ENCODE measurements at regions not wholly inside any gene's neighbourhood (a gene's known extent, or its start where the extent isn't known, plus 50 kb on each side); places are given as distances from the start of the nearest gene placed in this dataset.
A peak's percentile ranks its signal among the peaks of the same experiment; 100 is the strongest.

- H3K4me1 ChIP-seq: peaks cover 0 to 27% (median 4%) of the 10 kb centered on the region in 9 donors
- H3K9me3 ChIP-seq: no peaks in the 10 kb centered on the region
- ATAC-seq (peak in 1 of 8 donors; percentile 47), DNase-seq (no peak)
- no peaks in the 10 kb centered on the region for H3K27me3 ChIP-seq
- no peak overlapping the region for H3K27ac ChIP-seq
- TF ChIP-seq, protein P1, sequence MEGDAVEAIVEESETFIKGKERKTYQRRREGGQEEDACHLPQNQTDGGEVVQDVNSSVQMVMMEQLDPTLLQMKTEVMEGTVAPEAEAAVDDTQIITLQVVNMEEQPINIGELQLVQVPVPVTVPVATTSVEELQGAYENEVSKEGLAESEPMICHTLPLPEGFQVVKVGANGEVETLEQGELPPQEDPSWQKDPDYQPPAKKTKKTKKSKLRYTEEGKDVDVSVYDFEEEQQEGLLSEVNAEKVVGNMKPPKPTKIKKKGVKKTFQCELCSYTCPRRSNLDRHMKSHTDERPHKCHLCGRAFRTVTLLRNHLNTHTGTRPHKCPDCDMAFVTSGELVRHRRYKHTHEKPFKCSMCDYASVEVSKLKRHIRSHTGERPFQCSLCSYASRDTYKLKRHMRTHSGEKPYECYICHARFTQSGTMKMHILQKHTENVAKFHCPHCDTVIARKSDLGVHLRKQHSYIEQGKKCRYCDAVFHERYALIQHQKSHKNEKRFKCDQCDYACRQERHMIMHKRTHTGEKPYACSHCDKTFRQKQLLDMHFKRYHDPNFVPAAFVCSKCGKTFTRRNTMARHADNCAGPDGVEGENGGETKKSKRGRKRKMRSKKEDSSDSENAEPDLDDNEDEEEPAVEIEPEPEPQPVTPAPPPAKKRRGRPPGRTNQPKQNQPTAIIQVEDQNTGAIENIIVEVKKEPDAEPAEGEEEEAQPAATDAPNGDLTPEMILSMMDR (IDR thresholded peaks at IDR 0.05): no peak
- H3K36me3 ChIP-seq: no peaks in the 10 kb centered on the region
- intact Hi-C loops (cut with DNase I): loop anchor here in 1 of 10 donors (10.0 kb wide), 1 partner anchor 132 kb away; no protein-coding TSS in a partner anchor
- no peak overlapping the region for H3K4me3 ChIP-seq
- WGBS, 2 donors: 53 to 56% methylated on average over 2 of the region's 2 CpGs
These were observed 155.0 kb downstream of the OPN5 start for GRCh38 chr6:47936820-47937219.

- WGBS, 2 donors: 46 to 58% methylated on average over 6 of the region's 6 CpGs
- ATAC-seq (peak in 4 of 8 donors; percentile 52 to 85 (median 59)), DNase-seq (peak; percentile 11 to 24)
- Histone ChIP-seq H3K27ac (peak overlapping the region in 2 of 10 donors; percentile 2 to 45), H3K36me3 (no peaks in the 10 kb centered on the region), H3K9me3 (no peaks in the 10 kb centered on the region), H3K4me1 (peaks cover 0 to 27% (median 4%) of the 10 kb centered on the region in 9 donors), H3K4me3 (no peak overlapping the region), H3K27me3 (no peaks in the 10 kb centered on the region)
- intact Hi-C loops (cut with DNase I): loop anchor here in 1 of 10 donors (10.0 kb wide), 1 partner anchor 129 kb away; no protein-coding TSS in a partner anchor
- TF ChIP-seq, protein P1 (IDR thresholded peaks at IDR 0.05): no peak
These were observed 152.2 kb downstream of the OPN5 start for GRCh38 chr6:47934023-47934422.

GRCh38 chr6:47932575-47932974, 150.7 kb downstream of the OPN5 start:
- WGBS, 2 donors: 67 to 80% methylated on average over 4 of the region's 4 CpGs
- intact Hi-C loops (cut with DNase I): loop anchor here in 1 of 10 donors (10.0 kb wide), 1 partner anchor 128 kb away; no protein-coding TSS in a partner anchor

DNA sequence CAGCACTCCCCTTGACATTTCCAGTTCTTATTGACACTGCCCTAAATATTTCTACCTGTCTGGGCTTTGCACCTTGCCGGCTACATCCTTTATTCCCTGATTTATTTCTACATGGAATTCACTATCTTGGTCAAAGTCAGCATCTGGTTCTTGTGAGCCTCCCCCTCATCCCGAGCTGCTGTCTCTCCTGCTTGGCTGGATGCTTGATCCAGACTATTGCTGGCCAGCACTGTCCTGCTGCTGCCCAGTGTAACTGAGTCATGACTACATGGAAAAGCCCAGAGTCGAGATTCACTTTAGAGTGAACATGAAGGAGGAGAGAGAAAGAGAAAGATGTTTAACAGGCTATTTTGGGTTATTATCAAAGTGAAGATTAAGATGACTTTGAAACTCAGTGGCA, 142.2 kb downstream of the OPN5 start:
- DNase-seq (no peak), ATAC-seq (no peak)
- Histone ChIP-seq H3K36me3 (no peaks in the 10 kb centered on the region), H3K27me3 (no peaks in the 10 kb centered on the region), H3K4me3 (no peak overlapping the region), H3K27ac (no peak overlapping the region), H3K9me3 (peaks cover 0 to 4% (median 0%) of the 10 kb centered on the region in 11 donors), H3K4me1 (no peaks in the 10 kb centered on the region)
- WGBS, 2 donors: 75 to 77% methylated on average over 3 of the region's 3 CpGs
- intact Hi-C loops (cut with DNase I): no loop called here
- TF ChIP-seq, protein P1 (IDR thresholded peaks at IDR 0.05): no peak

More at GRCh38 chr6:47932575-47932974, 150.7 kb downstream of the OPN5 start:
- Histone ChIP-seq H3K4me1 (peaks cover 0 to 27% (median 4%) of the 10 kb centered on the region in 9 donors), H3K4me3 (no peak overlapping the region), H3K27ac (peak overlapping the region in 3 of 10 donors; percentile 43 to 46 (median 45)), H3K27me3 (no peaks in the 10 kb centered on the region), H3K9me3 (no peaks in the 10 kb centered on the region), H3K36me3 (no peaks in the 10 kb centered on the region)
- ATAC-seq (peak in 2 of 8 donors; percentile 29 to 42), DNase-seq (no peak)
- TF ChIP-seq, protein P1 (IDR thresholded peaks at IDR 0.05): no peak
